ENCODE measurements at regions not wholly inside any gene's neighbourhood (a gene's known extent, or its start where the extent isn't known, plus 50 kb on each side); places are given as distances from the start of the nearest gene placed in this dataset.

GRCh38 chr6:103277936-103278335 lies 1581.8 kb downstream of the HACE1 start:
- no peak for TF ChIP-seq POLR2A (IDR thresholded peaks at IDR 0.05)
- TF ChIP-seq, protein P1, sequence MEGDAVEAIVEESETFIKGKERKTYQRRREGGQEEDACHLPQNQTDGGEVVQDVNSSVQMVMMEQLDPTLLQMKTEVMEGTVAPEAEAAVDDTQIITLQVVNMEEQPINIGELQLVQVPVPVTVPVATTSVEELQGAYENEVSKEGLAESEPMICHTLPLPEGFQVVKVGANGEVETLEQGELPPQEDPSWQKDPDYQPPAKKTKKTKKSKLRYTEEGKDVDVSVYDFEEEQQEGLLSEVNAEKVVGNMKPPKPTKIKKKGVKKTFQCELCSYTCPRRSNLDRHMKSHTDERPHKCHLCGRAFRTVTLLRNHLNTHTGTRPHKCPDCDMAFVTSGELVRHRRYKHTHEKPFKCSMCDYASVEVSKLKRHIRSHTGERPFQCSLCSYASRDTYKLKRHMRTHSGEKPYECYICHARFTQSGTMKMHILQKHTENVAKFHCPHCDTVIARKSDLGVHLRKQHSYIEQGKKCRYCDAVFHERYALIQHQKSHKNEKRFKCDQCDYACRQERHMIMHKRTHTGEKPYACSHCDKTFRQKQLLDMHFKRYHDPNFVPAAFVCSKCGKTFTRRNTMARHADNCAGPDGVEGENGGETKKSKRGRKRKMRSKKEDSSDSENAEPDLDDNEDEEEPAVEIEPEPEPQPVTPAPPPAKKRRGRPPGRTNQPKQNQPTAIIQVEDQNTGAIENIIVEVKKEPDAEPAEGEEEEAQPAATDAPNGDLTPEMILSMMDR (IDR thresholded peaks at IDR 0.05), result no peak
